ENCODE measurements at regions not wholly inside any gene's neighbourhood (a gene's known extent, or its start where the extent isn't known, plus 50 kb on each side); places are given as distances from the start of the nearest gene placed in this dataset.

- ChIA-PET CTCF (ENCODE audit: low intra/inter-chr PET ratio, low total read pairs) (no interaction called here), POLR2A (no interaction called here)
- FAIRE-seq (no peak), ATAC-seq (no peak), DNase-seq (ENCODE audit: low spot score) (no peak)
- intact Hi-C loops (cut with micrococcal nuclease; ENCODE audit: unreplicated experiment) (no loop called here), in situ Hi-C loops (cut with HindIII; ENCODE audit: extremely low pct_ligation_motif_present, low pct_unique_long_range_greater_than_20kb) (no loop called here)
- no TSS peak for BruUV-seq (replicated peaks)
- TF ChIP-seq SRY (CRISPR knock-in tag; IDR thresholded peaks at IDR 0.05) (no peak), GLI4 (CRISPR knock-in tag; IDR thresholded peaks at IDR 0.05; ENCODE audit: borderline replicate concordance) (no peak), ETV6 (CRISPR knock-in tag; conservative IDR thresholded peaks at IDR 0.05) (no peak), ZBTB1 (CRISPR knock-in tag; IDR thresholded peaks at IDR 0.05; ENCODE audit: borderline replicate concordance) (no peak), ZNF652 (CRISPR knock-in tag; IDR thresholded peaks at IDR 0.05; ENCODE audit: borderline replicate concordance, low read depth) (no peak), ZNF674 (CRISPR knock-in tag; IDR thresholded peaks at IDR 0.05; ENCODE audit: low read depth) (no peak), ZNF124 (CRISPR knock-in tag; IDR thresholded peaks at IDR 0.05) (no peak), PHF5A (CRISPR knock-in tag; IDR thresholded peaks at IDR 0.05; ENCODE audit: low read depth, unreplicated experiment) (no peak), MIER2 (CRISPR knock-in tag; IDR thresholded peaks at IDR 0.05) (no peak), GATA4 (IDR thresholded peaks at IDR 0.05; ENCODE audit: borderline replicate concordance, low read depth) (no peak), SETDB1 (CRISPR knock-in tag; IDR thresholded peaks at IDR 0.05; ENCODE audit: borderline replicate concordance) (no peak), GABPA (IDR thresholded peaks at IDR 0.05; ENCODE audit: low read depth, low read length) (no peak), GABPA (CRISPR knock-in tag; IDR thresholded peaks at IDR 0.05; ENCODE audit: low read depth) (no peak), RFXAP (CRISPR knock-in tag; IDR thresholded peaks at IDR 0.05; ENCODE audit: borderline replicate concordance) (no peak), ZC3H13 (CRISPR knock-in tag; IDR thresholded peaks at IDR 0.05) (no peak), ZNF879 (CRISPR knock-in tag; IDR thresholded peaks at IDR 0.05) (no peak), JUNB (CRISPR knock-in tag; IDR thresholded peaks at IDR 0.05; ENCODE audit: borderline replicate concordance) (no peak), KIAA2018 (CRISPR knock-in tag; IDR thresholded peaks at IDR 0.05; ENCODE audit: borderline replicate concordance) (no peak)
- TF ChIP-seq, protein P1, sequence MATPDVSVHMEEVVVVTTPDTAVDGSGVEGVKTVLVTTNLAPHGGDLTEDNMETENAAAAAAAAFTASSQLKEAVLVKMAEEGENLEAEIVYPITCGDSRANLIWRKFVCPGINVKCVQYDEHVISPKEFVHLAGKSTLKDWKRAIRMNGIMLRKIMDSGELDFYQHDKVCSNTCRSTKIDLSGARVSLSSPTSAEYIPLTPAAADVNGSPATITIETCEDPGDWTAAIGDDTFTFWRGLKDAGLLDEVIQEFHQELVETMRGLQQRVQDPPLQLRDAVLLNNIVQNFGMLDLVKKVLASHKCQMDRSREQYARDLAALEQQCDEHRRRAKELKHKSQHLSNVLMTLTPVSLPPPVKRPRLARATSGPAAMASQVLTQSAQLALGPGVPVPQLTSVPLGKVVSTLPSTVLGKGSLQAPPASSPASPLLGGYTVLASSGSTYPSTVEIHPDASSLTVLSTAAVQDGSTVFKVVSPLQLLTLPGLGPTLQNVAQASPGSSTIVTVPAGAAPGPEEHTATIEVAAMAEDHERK (CRISPR knock-in tag; IDR thresholded peaks at IDR 0.05; ENCODE audit: low read depth): no peak
- H3K79me2 ChIP-seq (ENCODE audit: insufficient read depth, low read length): no peaks in the 10 kb centered on the region
- H3K4me3 ChIP-seq (replicated peaks in 1 of 3; ENCODE audit: insufficient read depth in 1 of 3, low read depth in 2 of 3, low read length in 3 of 3): no peak overlapping the region
- no peak overlapping the region for H2AFZ ChIP-seq (ENCODE audit: low read length)
- H3K9me3 ChIP-seq (ENCODE audit: low read length): no peaks in the 10 kb centered on the region
- WGBS (ENCODE audit: low lambda C conversion rate): 23% methylated on average over 6 of the region's 6 CpGs
- H3K9ac ChIP-seq (ENCODE audit: insufficient read depth, low read depth, low read length): no peak overlapping the region
- H3K27me3 ChIP-seq (ENCODE audit: control insufficient read depth in 1 of 2, insufficient read depth in 2 of 2, low read length in 2 of 2): no peaks in the 10 kb centered on the region; a peak in 1 of 5 replicates
- no peaks in the 10 kb centered on the region for H3K36me3 ChIP-seq (replicated peaks in 1 of 2; ENCODE audit: control insufficient read depth in 1 of 2, insufficient read depth in 2 of 2, low read length in 2 of 2)
- H3K4me2 ChIP-seq (ENCODE audit: low read depth, low read length): no peak overlapping the region
- H3K27ac ChIP-seq (ENCODE audit: extremely low read length, insufficient read depth, low read length): no peak overlapping the region
- H4K20me1 ChIP-seq (ENCODE audit: insufficient read depth, low read length): no peaks in the 10 kb centered on the region
- H3K4me1 ChIP-seq (ENCODE audit: insufficient read depth, low read length): no peaks in the 10 kb centered on the region
These were observed 153.7 kb upstream of the KCTD1 start for GRCh38 chr18:26702086-26702485.
